Tibial nerve (tissue), 4 donors: ENCODE measurements at regions not wholly inside any gene's neighbourhood (a gene's known extent, or its start where the extent isn't known, plus 50 kb on each side); places are given as distances from the start of the nearest gene placed in this dataset.
A peak's percentile ranks its signal among the peaks of the same experiment; 100 is the strongest.

ENCODE experiments used
- DNase-seq, 2 donors: peaks; one replicate each; pipeline ENCODE4 v3.0.0-alpha.2; 2019; ENCODE audit warnings: low spot score in 2 of 2
- H3K27ac ChIP-seq, 4 donors: fragments of 200-600 bp; sonication (generic) in 3 of 4; one replicate each; pipeline ENCODE4 v1.5.1; 2017 to 2019; ENCODE audit warnings: mild to moderate bottlenecking in 1 of 4
- H3K27me3 ChIP-seq, 2 donors: fragments of 200-600 bp; sonication (generic) in 1 of 2; one replicate each; pipeline versions ENCODE4 v1.5.1 to v1.6.0; 2017 to 2019
- H3K36me3 ChIP-seq, 3 donors: fragments of 200-600 bp; sonication (generic); one replicate each; pipeline ENCODE4 v1.5.1; 2018 to 2019
- H3K4me1 ChIP-seq, 4 donors: fragments of 200-600 bp; sonication (generic) in 3 of 4; one replicate each; pipeline ENCODE4 v1.5.1; 2017 to 2019
- H3K4me3 ChIP-seq, 4 donors: fragments of 200-600 bp; sonication (generic) in 3 of 4; one replicate each; pipeline ENCODE4 v1.5.1; 2017 to 2019; ENCODE audit warnings: mild to moderate bottlenecking in 1 of 4, moderate library complexity in 1 of 4
- H3K9me3 ChIP-seq, 4 donors: fragments of 200-600 bp; sonication (generic) in 3 of 4; one replicate each; pipeline ENCODE4 v1.5.1; 2017 to 2019
- CTCF ChIP-seq, 5 experiments: fragments of 200-600 bp in 3 of 5; fragments of 450-650 bp in 2 of 5; sonication (generic) in 3 of 5; IDR thresholded peaks; one replicate each; pipeline ENCODE4 v1.5.1; 2016 to 2019; ENCODE audit warnings: antibody characterized with exemption in 5 of 5, mild to moderate bottlenecking in 3 of 5, moderate library complexity in 2 of 5
- EP300 ChIP-seq, 2 donors: sonication (generic); formaldehyde crosslinking; IDR thresholded peaks; one replicate each; pipeline ENCODE4 v1.6.1; 2017; ENCODE audit warnings: antibody characterized with exemption in 2 of 2, mild to moderate bottlenecking in 1 of 2
- POLR2A ChIP-seq, 2 donors: fragments of 450-650 bp; IDR thresholded peaks; one replicate each; pipeline ENCODE4 v1.6.1; 2017; ENCODE audit warnings: antibody characterized with exemption in 2 of 2, mild to moderate bottlenecking in 2 of 2, moderate library complexity in 2 of 2
- WGBS, 2 donors: methylation state at CpG; one replicate each; pipeline ENCODE4 v1.1.5; 2018; 5-methylcytosine and 5-hydroxymethylcytosine counted together

- no peaks in the 10 kb centered on the region for H3K36me3 ChIP-seq
- no peaks in the 10 kb centered on the region for H3K4me1 ChIP-seq
- DNase-seq, result no peak
- no peak overlapping the region for H3K27ac ChIP-seq
- H3K27me3 ChIP-seq, result no peaks in the 10 kb centered on the region
- no peak for TF ChIP-seq CTCF (IDR thresholded peaks at IDR 0.05)
- TF ChIP-seq EP300 (IDR thresholded peaks at IDR 0.05), result no peak
- no peak for TF ChIP-seq POLR2A (IDR thresholded peaks at IDR 0.05)
- no peak overlapping the region for H3K4me3 ChIP-seq
- no peaks in the 10 kb centered on the region for H3K9me3 ChIP-seq
- WGBS, 2 donors, result 97% methylated on average over 1 of the region's 1 CpG
These were observed 97.6 kb upstream of the KAZN start for GRCh38 chr1:14500912-14501311.

GRCh38 chr1:14504517-14504916 lies 94.0 kb upstream of the KAZN start:
- Histone ChIP-seq H3K27me3 (no peaks in the 10 kb centered on the region), H3K27ac (no peak overlapping the region), H3K4me1 (peaks cover 0 to 7% (median 0%) of the 10 kb centered on the region in 4 donors), H3K36me3 (no peaks in the 10 kb centered on the region), H3K9me3 (no peaks in the 10 kb centered on the region), H3K4me3 (no peak overlapping the region)
- WGBS, 2 donors, result 54 to 64% methylated on average over 5 of the region's 5 CpGs
- DNase-seq, result no peak
- TF ChIP-seq POLR2A (IDR thresholded peaks at IDR 0.05), result no peak
- no peak for TF ChIP-seq EP300 (IDR thresholded peaks at IDR 0.05)
- no peak for TF ChIP-seq CTCF (IDR thresholded peaks at IDR 0.05)

GRCh38 chr1:14506471-14507255 lies 91.8 kb upstream of the KAZN start:
- Histone ChIP-seq H3K4me1 (peaks cover 0 to 23% (median 0%) of the 10 kb centered on the region in 4 donors), H3K27ac (peak overlapping the region in 1 of 4 donors; percentile 18), H3K36me3 (no peaks in the 10 kb centered on the region), H3K27me3 (no peaks in the 10 kb centered on the region), H3K9me3 (no peaks in the 10 kb centered on the region), H3K4me3 (no peak overlapping the region)
- 80 to 83% methylated on average over 11 of the region's 11 CpGs for WGBS, 2 donors
- DNase-seq, result no peak
- no peak for TF ChIP-seq EP300 (IDR thresholded peaks at IDR 0.05)
- no peak for TF ChIP-seq CTCF (IDR thresholded peaks at IDR 0.05)
- no peak for TF ChIP-seq POLR2A (IDR thresholded peaks at IDR 0.05)

- Histone ChIP-seq H3K9me3 (no peaks in the 10 kb centered on the region), H3K27me3 (no peaks in the 10 kb centered on the region), H3K27ac (peak overlapping the region in 1 of 4 donors; percentile 18), H3K4me1 (peaks cover 0 to 29% (median 0%) of the 10 kb centered on the region in 4 donors), H3K36me3 (no peaks in the 10 kb centered on the region), H3K4me3 (no peak overlapping the region)
- TF ChIP-seq CTCF (IDR thresholded peaks at IDR 0.05), result no peak
- no peak for TF ChIP-seq EP300 (IDR thresholded peaks at IDR 0.05)
- no peak for TF ChIP-seq POLR2A (IDR thresholded peaks at IDR 0.05)
- DNase-seq, result no peak
- WGBS, 2 donors, result 44 to 45% methylated on average over 5 of the region's 5 CpGs
These were observed 91.2 kb upstream of the KAZN start for GRCh38 chr1:14507262-14507661.

- no peaks in the 10 kb centered on the region for H3K36me3 ChIP-seq
- no peaks in the 10 kb centered on the region for H3K9me3 ChIP-seq
- no peak overlapping the region for H3K4me3 ChIP-seq
- peaks cover 0 to 43% (median 2%) of the 10 kb centered on the region in 4 donors for H3K4me1 ChIP-seq
- H3K27me3 ChIP-seq, result no peaks in the 10 kb centered on the region
- 84 to 91% methylated on average over 6 of the region's 6 CpGs for WGBS, 2 donors
- peak overlapping the region in 1 of 4 donors; percentile 11 for H3K27ac ChIP-seq
- no peak for DNase-seq
- TF ChIP-seq EP300 (IDR thresholded peaks at IDR 0.05) (no peak), CTCF (IDR thresholded peaks at IDR 0.05) (no peak), POLR2A (IDR thresholded peaks at IDR 0.05) (no peak)
These were observed 89.9 kb upstream of the KAZN start for GRCh38 chr1:14508613-14509012.
